Activated CD8-positive, alpha-beta T cell treated with anti-CD3 and anti-CD28 coated beads for 36 hours (primary cell): ENCODE measurements at regions not wholly inside any gene's neighbourhood (a gene's known extent, or its start where the extent isn't known, plus 50 kb on each side); places are given as distances from the start of the nearest gene placed in this dataset.

Source experiments
- ATAC-seq: fragments of 200-7000 bp; cut with Tn5 transposase; one replicate; pipeline ENCODE4 v1.10.0; 2021; ENCODE audit warnings: mild to moderate bottlenecking, moderate library complexity
- CTCF ChIA-PET: fragments of 350-600 bp; sonication (Branson Sonifier 250); formaldehyde crosslinking; loops from one replicate; lab custom pipeline; 2021; ENCODE audit warnings: antibody characterized with exemption; lab: Charles Lee
- POLR2A ChIA-PET: fragments of 350-600 bp; sonication (Branson Sonifier 250); formaldehyde crosslinking; loops from one replicate; lab custom pipeline; 2021; ENCODE audit warnings: antibody characterized with exemption; lab: Charles Lee
- DNase-seq: peaks from one replicate; pipeline ENCODE4 v3.0.0-alpha.2; 2020
- H3K27ac Mint-ChIP-seq: one replicate; pipeline ENCODE4 v1.8.0; 2021; ENCODE audit warnings: mild to moderate bottlenecking, mixed read lengths
- H3K27me3 Mint-ChIP-seq: one replicate; pipeline ENCODE4 v1.8.0; 2021; ENCODE audit warnings: mixed read lengths
- H3K36me3 Mint-ChIP-seq: one replicate; pipeline ENCODE4 v1.8.0; 2021; ENCODE audit warnings: low read depth, mixed read lengths
- H3K4me1 Mint-ChIP-seq: one replicate; pipeline ENCODE4 v1.8.0; 2021; ENCODE audit warnings: low read depth, mixed read lengths
- H3K4me3 Mint-ChIP-seq: one replicate; pipeline ENCODE4 v1.8.0; 2021; ENCODE audit warnings: mild to moderate bottlenecking, moderate library complexity, mixed read lengths
- H3K9me3 Mint-ChIP-seq: one replicate; pipeline ENCODE4 v1.8.0; 2021; ENCODE audit warnings: mixed read lengths
- intact Hi-C: fragments of 100-400 bp; cut with micrococcal nuclease; formaldehyde crosslinking; loops from one replicate; pipeline ENCODE4 v1.10.0; 2022
- TF ChIP-seq, protein P1 (sequence below): fragments of 200-600 bp; IDR thresholded peaks from one replicate; pipeline ENCODE4 v1.8.0; 2022; ENCODE audit warnings: antibody characterized with exemption, mild to moderate bottlenecking

DNA sequence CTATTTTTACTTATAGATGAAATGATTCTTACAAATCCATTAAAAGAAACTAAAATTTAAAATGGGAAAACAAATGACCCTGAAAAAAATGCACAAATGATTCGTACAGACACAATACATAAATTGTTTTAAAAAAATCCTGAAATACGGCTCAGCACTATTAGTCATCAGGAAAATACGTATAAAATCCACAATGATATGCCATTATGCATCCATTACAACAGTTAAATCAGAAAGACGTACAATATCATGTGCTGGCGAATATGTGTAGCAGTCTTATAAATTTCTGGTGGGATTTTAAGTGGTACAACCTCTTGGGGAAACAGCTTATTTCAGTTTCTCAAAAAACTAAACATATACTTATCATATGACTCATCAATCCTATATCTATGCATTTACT is 600.1 kb upstream of the STEAP1 start:
- H3K27me3 Mint-ChIP-seq, result no peaks in the 10 kb centered on the region
- intact Hi-C loops, result no loop called here
- TF ChIP-seq, protein P1, sequence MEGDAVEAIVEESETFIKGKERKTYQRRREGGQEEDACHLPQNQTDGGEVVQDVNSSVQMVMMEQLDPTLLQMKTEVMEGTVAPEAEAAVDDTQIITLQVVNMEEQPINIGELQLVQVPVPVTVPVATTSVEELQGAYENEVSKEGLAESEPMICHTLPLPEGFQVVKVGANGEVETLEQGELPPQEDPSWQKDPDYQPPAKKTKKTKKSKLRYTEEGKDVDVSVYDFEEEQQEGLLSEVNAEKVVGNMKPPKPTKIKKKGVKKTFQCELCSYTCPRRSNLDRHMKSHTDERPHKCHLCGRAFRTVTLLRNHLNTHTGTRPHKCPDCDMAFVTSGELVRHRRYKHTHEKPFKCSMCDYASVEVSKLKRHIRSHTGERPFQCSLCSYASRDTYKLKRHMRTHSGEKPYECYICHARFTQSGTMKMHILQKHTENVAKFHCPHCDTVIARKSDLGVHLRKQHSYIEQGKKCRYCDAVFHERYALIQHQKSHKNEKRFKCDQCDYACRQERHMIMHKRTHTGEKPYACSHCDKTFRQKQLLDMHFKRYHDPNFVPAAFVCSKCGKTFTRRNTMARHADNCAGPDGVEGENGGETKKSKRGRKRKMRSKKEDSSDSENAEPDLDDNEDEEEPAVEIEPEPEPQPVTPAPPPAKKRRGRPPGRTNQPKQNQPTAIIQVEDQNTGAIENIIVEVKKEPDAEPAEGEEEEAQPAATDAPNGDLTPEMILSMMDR, result no peak

DNA sequence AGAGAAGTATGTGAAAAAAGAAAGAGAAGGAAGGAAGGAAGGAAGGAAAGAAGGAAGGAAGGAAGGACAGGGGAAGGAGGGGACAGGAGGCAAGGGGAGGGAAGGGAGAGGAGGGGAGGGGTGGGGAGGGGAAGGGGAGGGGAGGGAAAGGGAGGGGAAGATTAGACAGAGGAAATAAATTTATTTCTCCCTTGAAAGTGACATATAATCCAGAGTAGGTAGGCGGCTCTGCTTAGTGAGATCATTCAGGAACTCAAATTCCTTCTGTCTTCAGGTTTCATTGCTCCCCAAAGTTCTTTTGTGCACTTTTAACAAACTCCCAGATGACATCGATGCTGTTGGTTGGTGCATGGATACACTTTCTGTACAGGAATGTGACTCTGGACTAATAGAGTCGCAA is 594.7 kb upstream of the STEAP1 start:
- POLR2A ChIA-PET, result no interaction called here

More for the DNA sequence above, 600.1 kb upstream of the STEAP1 start:
- Mint-ChIP-seq H3K4me1 (no peaks in the 10 kb centered on the region), H3K27ac (no peak overlapping the region), H3K36me3 (no peaks in the 10 kb centered on the region), H3K4me3 (no peak overlapping the region), H3K9me3 (no peaks in the 10 kb centered on the region)
- ChIA-PET CTCF (no interaction called here), POLR2A (no interaction called here)
- DNase-seq, result no peak
- no peak for ATAC-seq

DNA sequence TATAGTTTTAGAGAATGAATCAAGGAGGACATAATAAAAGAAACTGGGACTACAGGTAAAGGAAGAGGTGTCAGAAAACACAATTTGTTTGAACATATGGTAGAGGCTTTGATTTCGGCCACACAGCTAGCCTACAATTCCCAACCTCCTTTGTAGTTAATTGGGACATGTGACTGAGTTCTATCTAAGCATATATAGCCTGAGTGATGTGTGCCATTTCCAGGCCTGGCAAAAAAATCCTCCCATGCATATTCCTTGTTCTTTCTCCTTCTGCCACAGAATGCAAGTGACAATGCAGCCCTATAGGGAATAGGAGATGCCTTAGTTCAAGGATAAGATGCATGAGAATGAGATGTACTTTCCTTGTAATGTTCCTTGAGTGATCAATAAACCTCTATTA is 590.7 kb upstream of the STEAP1 start:
- TF ChIP-seq, protein P1, result no peak
- ATAC-seq (no peak), DNase-seq (no peak)
- Mint-ChIP-seq H3K9me3 (peaks cover 6% of the 10 kb centered on the region), H3K4me1 (no peaks in the 10 kb centered on the region), H3K27me3 (no peaks in the 10 kb centered on the region), H3K27ac (no peak overlapping the region), H3K4me3 (no peak overlapping the region), H3K36me3 (no peaks in the 10 kb centered on the region)
- ChIA-PET CTCF (no interaction called here), POLR2A (no interaction called here)
- intact Hi-C loops, result no loop called here

More for the DNA sequence above, 594.7 kb upstream of the STEAP1 start:
- Mint-ChIP-seq H3K36me3 (no peaks in the 10 kb centered on the region), H3K27me3 (no peaks in the 10 kb centered on the region), H3K9me3 (no peaks in the 10 kb centered on the region), H3K27ac (no peak overlapping the region), H3K4me1 (no peaks in the 10 kb centered on the region), H3K4me3 (no peak overlapping the region)
- intact Hi-C loops, result no loop called here
- DNase-seq (no peak), ATAC-seq (no peak)
- TF ChIP-seq, protein P1, result no peak
- CTCF ChIA-PET, result no interaction called here

DNA sequence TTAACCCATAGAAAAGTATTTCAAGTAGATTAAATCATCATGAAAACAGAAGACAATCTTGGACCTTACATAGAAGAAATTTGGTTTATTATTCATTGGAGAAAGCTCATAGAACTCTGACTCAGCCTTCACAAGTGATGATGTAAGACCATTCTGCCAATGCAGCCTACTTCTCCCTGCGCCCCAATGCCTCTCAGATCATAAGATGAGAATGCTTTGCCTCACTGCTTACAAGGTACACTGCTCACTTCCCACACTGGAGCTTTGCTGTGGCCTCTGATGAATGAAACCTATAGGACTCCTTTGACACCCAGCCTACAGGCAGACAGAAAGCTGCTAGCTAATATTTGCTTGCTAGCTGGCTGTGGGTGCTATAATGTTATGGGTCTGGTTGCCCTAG is 569.4 kb upstream of the STEAP1 start:
- CTCF ChIA-PET, result no interaction called here
- TF ChIP-seq, protein P1, result no peak
- Mint-ChIP-seq H3K36me3 (peaks cover 2% of the 10 kb centered on the region), H3K9me3 (peaks cover 8% of the 10 kb centered on the region), H3K4me3 (no peak overlapping the region), H3K27ac (no peak overlapping the region), H3K4me1 (no peaks in the 10 kb centered on the region), H3K27me3 (no peaks in the 10 kb centered on the region)
- DNase-seq (no peak), ATAC-seq (no peak)
- POLR2A ChIA-PET, result no interaction called here
- intact Hi-C loops, result no loop called here

DNA sequence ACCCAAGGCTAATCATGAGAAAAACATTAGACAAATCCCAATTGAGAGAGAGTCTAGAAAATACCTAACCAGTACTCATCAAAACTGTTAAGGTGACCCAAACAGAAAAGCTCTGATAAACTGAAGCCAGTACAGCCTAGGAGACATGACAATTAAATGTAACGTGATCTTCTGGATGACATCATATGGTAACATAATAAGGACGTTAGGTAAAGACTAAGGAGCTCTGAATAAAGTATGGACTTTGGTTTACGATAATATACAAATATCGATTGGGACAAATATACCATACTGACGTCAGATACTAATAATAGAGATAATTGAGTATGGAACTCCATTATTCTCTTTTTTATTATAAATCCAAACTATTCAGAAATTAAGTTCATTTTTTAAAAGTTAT is 561.1 kb upstream of the STEAP1 start:
- H3K36me3 Mint-ChIP-seq, result no peaks in the 10 kb centered on the region
- intact Hi-C loops, result no loop called here
- peaks cover 1% of the 10 kb centered on the region for H3K9me3 Mint-ChIP-seq
- POLR2A ChIA-PET, result no interaction called here
- H3K27me3 Mint-ChIP-seq, result no peaks in the 10 kb centered on the region
- ATAC-seq, result no peak
- H3K27ac Mint-ChIP-seq, result no peak overlapping the region
- H3K4me1 Mint-ChIP-seq, result no peaks in the 10 kb centered on the region
- TF ChIP-seq, protein P1, result no peak
- CTCF ChIA-PET, result no interaction called here
- no peak for DNase-seq
- no peak overlapping the region for H3K4me3 Mint-ChIP-seq
